ENCODE measurements at regions not wholly inside any gene's neighbourhood (a gene's known extent, or its start where the extent isn't known, plus 50 kb on each side); places are given as distances from the start of the nearest gene placed in this dataset.

GRCh38 chr9:26260238-26260637 lies 582.0 kb upstream of the TUSC1 start:
- Mint-ChIP-seq H3K4me1 (ENCODE audit: low read depth in 2 of 2) (no peaks in the 10 kb centered on the region), H3K27me3 (no peaks in the 10 kb centered on the region), H3K27ac (no peak overlapping the region), H3K36me3 (ENCODE audit: insufficient read depth) (no peaks in the 10 kb centered on the region), H3K4me3 (no peak overlapping the region), H3K9me3 (peaks cover 6% of the 10 kb centered on the region in 2 donors)
- ATAC-seq (replicated peaks) (no peak), DNase-seq (no peak)

DNA sequence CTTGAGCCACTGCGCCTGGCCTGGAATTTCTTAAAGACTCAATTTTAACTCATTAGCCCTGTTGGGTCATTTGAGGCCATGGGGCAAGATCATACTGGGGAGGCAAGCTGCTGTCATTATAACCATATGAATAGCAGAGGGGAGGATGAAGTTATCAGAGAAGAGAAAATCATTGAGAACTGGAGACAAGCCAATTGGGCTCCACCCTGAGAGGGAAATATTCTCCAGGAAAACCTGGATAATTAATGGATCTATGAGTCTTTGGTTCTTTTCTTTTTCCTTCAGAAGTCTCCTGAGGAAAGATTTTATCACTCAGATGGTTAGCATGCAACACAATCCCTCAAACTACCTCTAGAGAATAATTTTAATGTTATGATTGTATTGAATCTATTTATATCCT lies 569.6 kb upstream of the TUSC1 start:
- Mint-ChIP-seq H3K27ac (no peak overlapping the region), H3K4me1 (ENCODE audit: low read depth in 2 of 2) (no peaks in the 10 kb centered on the region), H3K27me3 (no peaks in the 10 kb centered on the region), H3K4me3 (no peak overlapping the region), H3K36me3 (ENCODE audit: insufficient read depth) (no peaks in the 10 kb centered on the region), H3K9me3 (peaks cover 5 to 17% of the 10 kb centered on the region in 2 donors)
- ATAC-seq (replicated peaks) = no peak
- DNase-seq = no peak

DNA sequence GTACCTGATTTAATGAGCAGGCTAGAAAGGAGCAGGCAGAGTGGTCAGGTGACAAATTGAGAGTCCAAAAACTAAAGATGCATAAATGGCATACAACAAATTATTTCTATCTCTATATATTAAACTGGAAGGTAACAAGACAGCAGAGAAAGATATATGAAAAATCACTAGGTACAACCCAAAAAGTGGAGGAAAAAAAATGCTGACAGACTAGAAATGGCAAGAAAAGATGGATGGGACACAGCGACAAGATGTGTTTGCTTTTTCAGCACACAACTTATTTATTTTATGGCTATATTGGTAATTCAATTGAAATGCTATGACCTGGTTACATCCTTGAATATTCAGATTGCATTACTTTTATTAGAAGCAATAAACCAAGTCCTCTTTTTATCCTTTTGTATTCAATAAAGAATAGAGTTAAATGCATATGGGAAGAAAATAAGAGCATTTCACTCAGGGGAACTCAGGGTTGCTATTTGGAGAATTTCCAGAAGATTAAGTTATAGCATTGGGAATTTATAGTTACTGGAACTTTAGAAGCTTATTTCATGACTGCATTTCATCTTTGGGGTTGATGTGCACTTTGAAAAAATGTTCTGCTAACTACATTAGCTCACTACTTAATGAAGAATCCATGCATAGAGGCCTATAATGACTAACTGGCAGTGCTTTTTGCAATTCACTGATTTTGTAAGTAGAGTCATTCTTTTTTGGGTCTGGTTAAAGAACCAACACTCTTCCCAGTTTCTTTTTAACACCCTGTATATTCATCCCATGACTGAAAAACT lies 566.6 kb upstream of the TUSC1 start:
- no peak for ATAC-seq (replicated peaks)
- Mint-ChIP-seq H3K27ac (no peak overlapping the region), H3K27me3 (no peaks in the 10 kb centered on the region), H3K36me3 (ENCODE audit: insufficient read depth) (no peaks in the 10 kb centered on the region), H3K9me3 (peaks cover 5 to 17% of the 10 kb centered on the region in 2 donors), H3K4me3 (no peak overlapping the region), H3K4me1 (ENCODE audit: low read depth in 2 of 2) (no peaks in the 10 kb centered on the region)
- DNase-seq = no peak

GRCh38 chr9:26243726-26244125 lies 565.5 kb upstream of the TUSC1 start:
- H3K27ac Mint-ChIP-seq = no peak overlapping the region
- no peaks in the 10 kb centered on the region for H3K36me3 Mint-ChIP-seq (ENCODE audit: insufficient read depth)
- no peak overlapping the region for H3K4me3 Mint-ChIP-seq
- ATAC-seq (replicated peaks) = no peak
- DNase-seq = no peak
- H3K9me3 Mint-ChIP-seq = peaks cover 3 to 9% of the 10 kb centered on the region in 2 donors
- no peaks in the 10 kb centered on the region for H3K27me3 Mint-ChIP-seq
- no peaks in the 10 kb centered on the region for H3K4me1 Mint-ChIP-seq (ENCODE audit: low read depth in 2 of 2)

DNA sequence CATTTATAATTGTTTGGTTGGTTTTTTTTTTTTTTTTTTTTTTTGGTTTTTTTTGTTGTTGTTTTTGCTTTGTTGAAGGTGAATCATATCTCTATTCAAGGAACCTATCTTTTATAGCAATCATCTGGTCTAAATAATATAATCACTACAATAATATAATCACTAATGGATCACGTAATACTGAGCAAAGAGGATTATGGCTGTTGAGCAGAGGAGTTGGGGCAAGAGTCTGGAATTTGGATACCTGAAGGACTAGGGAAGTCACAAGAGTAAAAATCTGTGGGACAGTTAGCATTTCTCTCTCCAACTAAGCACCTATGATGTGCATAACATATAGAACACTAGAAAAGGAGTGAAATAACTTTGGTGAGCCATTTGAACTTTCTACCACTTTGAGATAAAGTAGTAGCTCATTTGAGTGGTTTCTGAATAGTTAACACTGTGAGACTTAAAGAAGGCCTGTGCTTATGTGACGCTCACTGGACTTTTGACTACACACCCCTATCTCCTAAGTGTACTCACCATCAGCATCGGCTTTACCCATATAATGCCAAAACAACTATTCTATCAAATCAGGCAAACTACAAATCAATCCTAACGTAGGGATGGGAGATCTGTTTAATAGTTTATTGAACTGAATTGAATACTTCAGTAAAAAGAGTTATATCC lies 564.9 kb upstream of the TUSC1 start:
- no peaks in the 10 kb centered on the region for H3K36me3 Mint-ChIP-seq (ENCODE audit: insufficient read depth)
- ATAC-seq (replicated peaks) = no peak

GRCh38 chr9:26240020-26240419 lies 561.8 kb upstream of the TUSC1 start:
- H3K27me3 Mint-ChIP-seq = no peaks in the 10 kb centered on the region
- ATAC-seq (replicated peaks) = no peak
- no peak for DNase-seq
- no peaks in the 10 kb centered on the region for H3K4me1 Mint-ChIP-seq (ENCODE audit: low read depth in 2 of 2)
- H3K4me3 Mint-ChIP-seq = no peak overlapping the region
- H3K9me3 Mint-ChIP-seq = peaks cover 3 to 11% of the 10 kb centered on the region in 2 donors
- H3K27ac Mint-ChIP-seq = no peak overlapping the region
- H3K36me3 Mint-ChIP-seq (ENCODE audit: insufficient read depth) = no peaks in the 10 kb centered on the region

More for the DNA sequence above, 564.9 kb upstream of the TUSC1 start:
- DNase-seq = no peak
- Mint-ChIP-seq H3K27me3 (no peaks in the 10 kb centered on the region), H3K9me3 (peaks cover 3 to 9% of the 10 kb centered on the region in 2 donors), H3K4me1 (ENCODE audit: low read depth in 2 of 2) (no peaks in the 10 kb centered on the region), H3K27ac (no peak overlapping the region), H3K4me3 (no peak overlapping the region)

GRCh38 chr9:26237256-26237655 lies 559.0 kb upstream of the TUSC1 start:
- H3K4me1 Mint-ChIP-seq (ENCODE audit: low read depth in 2 of 2) = no peaks in the 10 kb centered on the region
- no peaks in the 10 kb centered on the region for H3K36me3 Mint-ChIP-seq (ENCODE audit: insufficient read depth)
- ATAC-seq (replicated peaks) (no peak), DNase-seq (no peak)
- peaks cover 8 to 11% of the 10 kb centered on the region in 2 donors for H3K9me3 Mint-ChIP-seq
- H3K4me3 Mint-ChIP-seq = no peak overlapping the region
- no peaks in the 10 kb centered on the region for H3K27me3 Mint-ChIP-seq
- no peak overlapping the region for H3K27ac Mint-ChIP-seq

- ATAC-seq (replicated peaks) = no peak
These were observed 556.6 kb upstream of the TUSC1 start for GRCh38 chr9:26234865-26235264.

GRCh38 chr9:26231391-26231790 lies 553.1 kb upstream of the TUSC1 start:
- H3K36me3 Mint-ChIP-seq (ENCODE audit: insufficient read depth) = no peaks in the 10 kb centered on the region
- DNase-seq (no peak), ATAC-seq (replicated peaks) (no peak)
- H3K27ac Mint-ChIP-seq = no peak overlapping the region
- peaks cover 8 to 18% of the 10 kb centered on the region in 2 donors for H3K9me3 Mint-ChIP-seq
- H3K4me1 Mint-ChIP-seq (ENCODE audit: low read depth in 2 of 2) = no peaks in the 10 kb centered on the region
- no peak overlapping the region for H3K4me3 Mint-ChIP-seq
- H3K27me3 Mint-ChIP-seq = no peaks in the 10 kb centered on the region

More at GRCh38 chr9:26234865-26235264, 556.6 kb upstream of the TUSC1 start:
- no peak overlapping the region for H3K4me3 Mint-ChIP-seq
- H3K4me1 Mint-ChIP-seq (ENCODE audit: low read depth in 2 of 2) = no peaks in the 10 kb centered on the region
- no peaks in the 10 kb centered on the region for H3K27me3 Mint-ChIP-seq
- peaks cover 8 to 11% of the 10 kb centered on the region in 2 donors for H3K9me3 Mint-ChIP-seq
- H3K36me3 Mint-ChIP-seq (ENCODE audit: insufficient read depth) = no peaks in the 10 kb centered on the region
- no peak for DNase-seq
- no peak overlapping the region for H3K27ac Mint-ChIP-seq

GRCh38 chr9:26229324-26230054 lies 551.2 kb upstream of the TUSC1 start:
- H3K27ac Mint-ChIP-seq = no peak overlapping the region
- H3K27me3 Mint-ChIP-seq = no peaks in the 10 kb centered on the region
- peaks cover 3 to 11% of the 10 kb centered on the region in 2 donors for H3K9me3 Mint-ChIP-seq
- ATAC-seq (replicated peaks) = no peak
- DNase-seq = no peak
- H3K36me3 Mint-ChIP-seq (ENCODE audit: insufficient read depth) = no peaks in the 10 kb centered on the region
- no peak overlapping the region for H3K4me3 Mint-ChIP-seq
- H3K4me1 Mint-ChIP-seq (ENCODE audit: low read depth in 2 of 2) = no peaks in the 10 kb centered on the region

- Mint-ChIP-seq H3K9me3 (peaks cover 0 to 8% of the 10 kb centered on the region in 2 donors), H3K27ac (no peak overlapping the region), H3K36me3 (ENCODE audit: insufficient read depth) (no peaks in the 10 kb centered on the region), H3K4me1 (ENCODE audit: low read depth in 2 of 2) (no peaks in the 10 kb centered on the region), H3K27me3 (no peaks in the 10 kb centered on the region), H3K4me3 (no peak overlapping the region)
- DNase-seq (no peak), ATAC-seq (replicated peaks) (no peak)
These were observed 550.0 kb upstream of the TUSC1 start for GRCh38 chr9:26228273-26228672.

GRCh38 chr9:26221290-26221689 lies 543.0 kb upstream of the TUSC1 start:
- no peaks in the 10 kb centered on the region for H3K4me1 Mint-ChIP-seq (ENCODE audit: low read depth in 2 of 2)
- H3K27me3 Mint-ChIP-seq = no peaks in the 10 kb centered on the region
- ATAC-seq (replicated peaks) = no peak
- no peaks in the 10 kb centered on the region for H3K36me3 Mint-ChIP-seq (ENCODE audit: insufficient read depth)
- H3K27ac Mint-ChIP-seq = no peak overlapping the region
- H3K9me3 Mint-ChIP-seq = peaks cover 14 to 24% of the 10 kb centered on the region in 2 donors
- DNase-seq = no peak
- no peak overlapping the region for H3K4me3 Mint-ChIP-seq

GRCh38 chr9:26220367-26220766 lies 542.1 kb upstream of the TUSC1 start:
- ATAC-seq (replicated peaks) = no peak
- Mint-ChIP-seq H3K27ac (no peak overlapping the region), H3K4me1 (ENCODE audit: low read depth in 2 of 2) (no peaks in the 10 kb centered on the region)

More at GRCh38 chr9:26220367-26220766, 542.1 kb upstream of the TUSC1 start:
- DNase-seq = no peak
- Mint-ChIP-seq H3K27me3 (no peaks in the 10 kb centered on the region), H3K9me3 (peaks cover 14 to 24% of the 10 kb centered on the region in 2 donors), H3K4me3 (no peak overlapping the region), H3K36me3 (ENCODE audit: insufficient read depth) (no peaks in the 10 kb centered on the region)

Measured in effector memory CD8-positive, alpha-beta T cell (primary cell).